HG03139 (cell line): ENCODE measurements at regions not wholly inside any gene's neighbourhood (a gene's known extent, or its start where the extent isn't known, plus 50 kb on each side); places are given as distances from the start of the nearest gene placed in this dataset.

Experiments used
- ATAC-seq: cut with Tn5 transposase; IDR thresholded peaks from one replicate; pipeline ENCODE4 v1.9.1; 2021; ENCODE audit not compliant: unreplicated experiment

GRCh38 chr16:55214412-55214811 is 109.6 kb upstream of the IRX6 start:
- ATAC-seq, result no peak

GRCh38 chr16:55214974-55215494 is 109.0 kb upstream of the IRX6 start:
- no peak for ATAC-seq

- no peak for ATAC-seq
These were observed 106.6 kb upstream of the IRX6 start for GRCh38 chr16:55217392-55217791.

GRCh38 chr16:55221836-55222235 is 102.2 kb upstream of the IRX6 start:
- ATAC-seq, result no peak

GRCh38 chr16:55222486-55222885 is 101.5 kb upstream of the IRX6 start:
- no peak for ATAC-seq

GRCh38 chr16:55225972-55226542 is 97.9 kb upstream of the IRX6 start:
- ATAC-seq, result no peak

- no peak for ATAC-seq
These were observed 91.2 kb upstream of the IRX6 start for GRCh38 chr16:55232822-55233221.

GRCh38 chr16:55233464-55233863 is 90.5 kb upstream of the IRX6 start:
- no peak for ATAC-seq

- ATAC-seq, result no peak
These were observed 87.3 kb upstream of the IRX6 start for GRCh38 chr16:55236655-55237054.

- ATAC-seq, result no peak
These were observed 84.3 kb upstream of the IRX6 start for GRCh38 chr16:55239723-55240122.

GRCh38 chr16:55240888-55241287 is 83.1 kb upstream of the IRX6 start:
- no peak for ATAC-seq

GRCh38 chr16:55242667-55243066 is 81.3 kb upstream of the IRX6 start:
- ATAC-seq, result no peak

GRCh38 chr16:55248058-55248457 is 75.9 kb upstream of the IRX6 start:
- no peak for ATAC-seq

- no peak for ATAC-seq
These were observed 75.5 kb upstream of the IRX6 start for GRCh38 chr16:55248494-55248893.

- no peak for ATAC-seq
These were observed 74.6 kb upstream of the IRX6 start for GRCh38 chr16:55249361-55249760.

GRCh38 chr16:55249936-55250335 is 74.1 kb upstream of the IRX6 start:
- ATAC-seq, result no peak

GRCh38 chr16:55250701-55251100 is 73.3 kb upstream of the IRX6 start:
- ATAC-seq, result no peak

GRCh38 chr16:55251151-55251550 is 72.9 kb upstream of the IRX6 start:
- no peak for ATAC-seq

- no peak for ATAC-seq
These were observed 71.4 kb upstream of the IRX6 start for GRCh38 chr16:55252577-55252976.

GRCh38 chr16:55253987-55254386 is 70.0 kb upstream of the IRX6 start:
- no peak for ATAC-seq

- ATAC-seq, result no peak
These were observed 68.2 kb upstream of the IRX6 start for GRCh38 chr16:55255733-55256282.

GRCh38 chr16:55256412-55257016 is 67.5 kb upstream of the IRX6 start:
- no peak for ATAC-seq
